SU-DHL-6 (cell line): ENCODE measurements at regions not wholly inside any gene's neighbourhood (a gene's known extent, or its start where the extent isn't known, plus 50 kb on each side); places are given as distances from the start of the nearest gene placed in this dataset.

Experiments
- EZH2phosphoT487 ChIP-seq: fragments of 200-600 bp; sonication (generic), shearing (Covaris generic); conservative IDR thresholded peaks from 2 replicates; pipeline ENCODE4 v1.6.1; 2018; ENCODE audit warnings: mild to moderate bottlenecking, antibody characterized with exemption, low read length, moderate library complexity, mixed read lengths
- TF ChIP-seq, protein P1 (sequence below): fragments of 200-600 bp; sonication (generic); IDR thresholded peaks from one replicate; pipeline ENCODE4 v1.5.1; 2017; ENCODE audit warnings: antibody characterized with exemption, mild to moderate bottlenecking, low read length, moderate library complexity; ENCODE audit not compliant: insufficient read depth, poor library complexity, severe bottlenecking

DNA sequence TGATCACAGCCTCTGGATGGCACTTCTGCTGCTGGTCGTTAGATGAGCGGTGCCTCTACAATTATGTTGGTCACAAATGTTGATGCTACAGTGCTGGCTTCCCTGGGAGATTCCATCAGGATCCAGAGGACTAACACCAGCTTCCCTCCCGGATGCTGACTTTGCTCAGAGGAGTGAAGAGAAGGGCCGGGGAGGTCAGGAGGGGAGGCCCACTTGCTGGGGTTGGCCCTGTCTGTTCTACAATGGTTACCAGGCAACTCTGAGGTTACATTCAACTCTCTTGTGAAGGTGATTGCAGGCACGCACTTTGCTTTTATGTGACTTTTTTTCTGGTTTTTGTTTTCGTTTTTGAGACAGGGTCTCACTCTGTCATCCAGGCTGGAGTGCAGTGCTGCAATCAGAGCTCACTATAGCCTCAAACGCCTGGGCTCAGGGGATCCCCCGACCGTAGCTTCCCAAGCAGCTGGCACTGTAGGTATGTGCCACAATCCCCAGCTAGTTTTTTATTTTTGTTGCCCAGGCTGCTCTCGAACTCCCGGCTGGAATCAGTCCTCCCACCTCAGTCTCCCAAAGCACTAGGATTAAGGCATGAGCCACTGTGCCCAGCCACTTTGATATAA, 112.5 kb downstream of the ADSS2 start:
- TF ChIP-seq, protein P1, sequence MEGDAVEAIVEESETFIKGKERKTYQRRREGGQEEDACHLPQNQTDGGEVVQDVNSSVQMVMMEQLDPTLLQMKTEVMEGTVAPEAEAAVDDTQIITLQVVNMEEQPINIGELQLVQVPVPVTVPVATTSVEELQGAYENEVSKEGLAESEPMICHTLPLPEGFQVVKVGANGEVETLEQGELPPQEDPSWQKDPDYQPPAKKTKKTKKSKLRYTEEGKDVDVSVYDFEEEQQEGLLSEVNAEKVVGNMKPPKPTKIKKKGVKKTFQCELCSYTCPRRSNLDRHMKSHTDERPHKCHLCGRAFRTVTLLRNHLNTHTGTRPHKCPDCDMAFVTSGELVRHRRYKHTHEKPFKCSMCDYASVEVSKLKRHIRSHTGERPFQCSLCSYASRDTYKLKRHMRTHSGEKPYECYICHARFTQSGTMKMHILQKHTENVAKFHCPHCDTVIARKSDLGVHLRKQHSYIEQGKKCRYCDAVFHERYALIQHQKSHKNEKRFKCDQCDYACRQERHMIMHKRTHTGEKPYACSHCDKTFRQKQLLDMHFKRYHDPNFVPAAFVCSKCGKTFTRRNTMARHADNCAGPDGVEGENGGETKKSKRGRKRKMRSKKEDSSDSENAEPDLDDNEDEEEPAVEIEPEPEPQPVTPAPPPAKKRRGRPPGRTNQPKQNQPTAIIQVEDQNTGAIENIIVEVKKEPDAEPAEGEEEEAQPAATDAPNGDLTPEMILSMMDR: no peak
- no peak for TF ChIP-seq EZH2phosphoT487
